Neural cell (in vitro differentiated cells): ENCODE measurements at regions not wholly inside any gene's neighbourhood (a gene's known extent, or its start where the extent isn't known, plus 50 kb on each side); places are given as distances from the start of the nearest gene placed in this dataset.

Experiments
- H2AFZ ChIP-seq: fragments of 200-600, 300-800 bp; sonication (generic), shearing (Covaris generic); 2 replicates; pipeline ENCODE4 v1.6.0; 2014; ENCODE audit warnings: low read depth, mild to moderate bottlenecking, antibody characterized with exemption, low read length, moderate library complexity
- H3F3A ChIP-seq: fragments of 200-600 bp; shearing (Covaris generic); 2 replicates; pipeline ENCODE4 v1.6.1; 2016; ENCODE audit warnings: mild to moderate bottlenecking, moderate library complexity, mixed read lengths, antibody characterized with exemption, low read length; ENCODE audit not compliant: insufficient read depth, poor library complexity, severe bottlenecking
- H3K27ac ChIP-seq: fragments of 200-600, 300-800 bp; sonication (generic), shearing (Covaris generic); 2 replicates; pipeline ENCODE4 v1.5.1; 2014; ENCODE audit warnings: mild to moderate bottlenecking, low read length, moderate library complexity
- H3K27me3 ChIP-seq: fragments of 300-800, 200-600 bp; sonication (generic), shearing (Covaris generic); 2 replicates; pipeline ENCODE4 v1.6.0; 2014; ENCODE audit warnings: mild to moderate bottlenecking, low read depth, low read length, moderate library complexity; ENCODE audit not compliant: insufficient read depth
- H3K36me3 ChIP-seq: fragments of 300-800, 200-600 bp; sonication (generic), shearing (Covaris generic); 2 replicates; pipeline ENCODE4 v1.5.1; 2014; ENCODE audit warnings: mild to moderate bottlenecking, antibody characterized with exemption, low read length, moderate library complexity; ENCODE audit not compliant: insufficient read depth
- H3K4me2 ChIP-seq: fragments of 300-800, 200-600 bp; sonication (generic), shearing (Covaris generic); 2 replicates; pipeline ENCODE4 v1.6.0; 2014; ENCODE audit warnings: mild to moderate bottlenecking, low read length
- H3K4me3 ChIP-seq: fragments of 300-800, 200-600 bp; sonication (generic), shearing (Covaris generic); 2 replicates; pipeline ENCODE4 v1.5.1; 2014; ENCODE audit warnings: mild to moderate bottlenecking, low read length, moderate library complexity
- H3K79me2 ChIP-seq: fragments of 200-600 bp; shearing (Covaris generic); replicated peaks from 2 replicates; pipeline ENCODE4 v1.6.0; 2014; ENCODE audit warnings: mild to moderate bottlenecking, low read length, moderate library complexity; ENCODE audit not compliant: insufficient read depth
- H3K9ac ChIP-seq: fragments of 300-800, 200-600 bp; sonication (generic), shearing (Covaris generic); 2 replicates; pipeline ENCODE4 v1.6.1; 2016; ENCODE audit warnings: mild to moderate bottlenecking, low read length, mixed read lengths
- H3K9me2 ChIP-seq: fragments of 200-600 bp; shearing (Covaris generic); 2 replicates; pipeline ENCODE4 v1.6.1; 2016; ENCODE audit warnings: mild to moderate bottlenecking, low read length, mixed read lengths; ENCODE audit not compliant: insufficient read depth
- H3K9me3 ChIP-seq: fragments of 200-600, 300-800 bp; sonication (generic), shearing (Covaris generic); 2 replicates; pipeline ENCODE4 v1.6.1; 2016; ENCODE audit warnings: mild to moderate bottlenecking, mixed run types, low read length, moderate library complexity, mixed read lengths
- H4K20me1 ChIP-seq: fragments of 200-600 bp; shearing (Covaris generic); 2 replicates; pipeline ENCODE4 v1.6.1; 2016; ENCODE audit warnings: mild to moderate bottlenecking, mixed run types; ENCODE audit not compliant: insufficient read depth
- CTCF ChIP-seq: fragments of 450-650 bp; IDR thresholded peaks from 2 replicates; pipeline ENCODE4 v1.5.1; 2014; ENCODE audit warnings: antibody characterized with exemption, mild to moderate bottlenecking, moderate library complexity; ENCODE audit not compliant: poor library complexity, severe bottlenecking
- EP300 ChIP-seq: fragments of 450-650 bp; conservative IDR thresholded peaks from 2 replicates; pipeline ENCODE4 v1.6.1; 2014; ENCODE audit warnings: antibody characterized with exemption, mild to moderate bottlenecking, moderate library complexity; ENCODE audit not compliant: poor library complexity, severe bottlenecking
- EZH2 ChIP-seq: fragments of 200-600, 300-800 bp; shearing (Covaris generic), sonication (generic); IDR thresholded peaks from 2 replicates; pipeline ENCODE4 v1.6.1; 2014; ENCODE audit warnings: antibody characterized with exemption, low read length, borderline replicate concordance, mild to moderate bottlenecking; ENCODE audit not compliant: insufficient read depth, poor library complexity, severe bottlenecking
- MXI1 ChIP-seq: fragments of 450-650 bp; conservative IDR thresholded peaks from 2 replicates; pipeline ENCODE4 v1.6.1; 2014; ENCODE audit warnings: antibody characterized with exemption, mild to moderate bottlenecking; ENCODE audit not compliant: poor library complexity, severe bottlenecking
- POLR2AphosphoS5 ChIP-seq: IDR thresholded peaks from 2 replicates; pipeline ENCODE4 v1.6.1; 2012
- RAD21 ChIP-seq: fragments of 450-650 bp; conservative IDR thresholded peaks from 2 replicates; pipeline ENCODE4 v1.6.1; 2014; ENCODE audit warnings: antibody characterized with exemption, mild to moderate bottlenecking, moderate library complexity
- REST ChIP-seq: IDR thresholded peaks from 2 replicates; pipeline ENCODE4 v1.6.1; 2012; ENCODE audit warnings: borderline replicate concordance
- SMC3 ChIP-seq: fragments of 450-650 bp; conservative IDR thresholded peaks from 2 replicates; pipeline ENCODE4 v1.6.1; 2014; ENCODE audit warnings: antibody characterized with exemption, mild to moderate bottlenecking, moderate library complexity; ENCODE audit not compliant: poor library complexity
- TAF1 ChIP-seq: IDR thresholded peaks from 2 replicates; pipeline ENCODE4 v1.6.1; 2012; ENCODE audit warnings: low read depth

GRCh38 chr11:79902493-79902892 is 461.7 kb upstream of the TENM4 start:
- Histone ChIP-seq H3K4me3 (peak overlapping the region; percentile 4), H3K27ac (peak overlapping the region; percentile 21), H2AFZ (no peak overlapping the region), H4K20me1 (no peaks in the 10 kb centered on the region), H3K36me3 (no peaks in the 10 kb centered on the region), H3K9me2 (no peaks in the 10 kb centered on the region), H3K79me2 (no peaks in the 10 kb centered on the region), H3K4me2 (no peak overlapping the region), H3K9me3 (no peaks in the 10 kb centered on the region), H3K9ac (no peak overlapping the region), H3F3A (no peaks in the 10 kb centered on the region), H3K27me3 (no peaks in the 10 kb centered on the region)
- TF ChIP-seq EP300 (peak; percentile 58), RAD21 (peak; percentile 23), EZH2 (no peak), MXI1 (no peak), REST (no peak), SMC3 (peak; percentile 24), CTCF (no peak), POLR2AphosphoS5 (peak; percentile 21), TAF1 (no peak)

- Histone ChIP-seq H3K27ac (no peak overlapping the region), H3K36me3 (no peaks in the 10 kb centered on the region), H3K27me3 (no peaks in the 10 kb centered on the region), H3K4me3 (no peak overlapping the region), H3K4me2 (no peak overlapping the region), H3K9ac (no peak overlapping the region), H2AFZ (no peak overlapping the region), H4K20me1 (no peaks in the 10 kb centered on the region), H3K79me2 (no peaks in the 10 kb centered on the region), H3F3A (no peaks in the 10 kb centered on the region), H3K9me2 (no peaks in the 10 kb centered on the region), H3K9me3 (no peaks in the 10 kb centered on the region)
- TF ChIP-seq TAF1 (no peak), CTCF (no peak), SMC3 (no peak), RAD21 (no peak), EZH2 (no peak), EP300 (no peak), POLR2AphosphoS5 (no peak), MXI1 (no peak), REST (no peak)
Measured at GRCh38 chr11:79897896-79898295, 457.1 kb upstream of the TENM4 start.
